ENCODE measurements at regions not wholly inside any gene's neighbourhood (a gene's known extent, or its start where the extent isn't known, plus 50 kb on each side); places are given as distances from the start of the nearest gene placed in this dataset.

DNA sequence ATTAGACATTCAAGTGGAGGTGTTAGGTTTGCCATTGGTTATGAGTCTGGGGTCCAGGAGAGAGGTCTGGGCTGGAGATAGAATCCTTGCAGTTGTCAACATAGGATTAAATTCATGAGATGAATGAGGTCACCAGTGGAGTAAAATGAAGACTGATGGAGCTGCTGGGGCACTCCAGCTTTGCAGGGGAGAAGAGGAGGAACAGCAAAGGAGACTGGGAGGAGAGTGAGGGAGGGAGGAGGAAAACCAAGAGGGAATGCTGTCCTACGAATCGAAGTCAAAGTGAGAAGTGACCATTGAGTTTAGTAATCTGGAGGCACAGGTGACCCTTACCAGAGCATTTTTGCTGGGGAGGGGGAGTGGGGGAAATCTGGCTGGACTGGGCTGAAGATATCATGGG is 178.2 kb upstream of the NR3C1 start:
- no peak for TF ChIP-seq POLR2AphosphoS5 (IDR thresholded peaks at IDR 0.05)
- TF ChIP-seq CTCF (IDR thresholded peaks at IDR 0.05): no peak
- no peak for TF ChIP-seq POLR2A (IDR thresholded peaks at IDR 0.05)

Data from sigmoid colon (tissue), 4 donors.